Endodermal cell (in vitro differentiated cells): ENCODE measurements at regions not wholly inside any gene's neighbourhood (a gene's known extent, or its start where the extent isn't known, plus 50 kb on each side); places are given as distances from the start of the nearest gene placed in this dataset.
"Not testable (repeated sequence)": the region's sequence is repeated elsewhere in the genome, so short reads cannot be mapped to it uniquely, and the experiment has no call there.

Source experiments
- DNase-seq: peaks from one replicate; pipeline ENCODE4 v3.0.0-alpha.2; 2017
- H3K27ac ChIP-seq: 2 replicates; pipeline ENCODE4 v1.5.1; 2013; ENCODE audit warnings: mild to moderate bottlenecking, low read depth, low read length, moderate library complexity
- H3K27me3 ChIP-seq: 2 replicates; pipeline ENCODE4 v1.6.1; 2013; ENCODE audit warnings: mild to moderate bottlenecking, low read length, moderate library complexity; ENCODE audit not compliant: insufficient read depth, control insufficient read depth, poor library complexity, severe bottlenecking
- H3K36me3 ChIP-seq: 2 replicates; pipeline ENCODE4 v1.7.0; 2013; ENCODE audit warnings: mild to moderate bottlenecking, low read length, moderate library complexity; ENCODE audit not compliant: control insufficient read depth, insufficient read depth
- H3K4me1 ChIP-seq: one replicate; pipeline ENCODE4 v1.7.0; 2013; ENCODE audit warnings: low read length; ENCODE audit not compliant: control insufficient read depth, insufficient read depth
- H3K4me3 ChIP-seq: 2 replicates; pipeline ENCODE4 v1.5.1; 2013; ENCODE audit warnings: mild to moderate bottlenecking, low read length, moderate library complexity
- H3K9ac ChIP-seq: 2 replicates; pipeline ENCODE4 v1.6.1; 2013; ENCODE audit warnings: mild to moderate bottlenecking, low read length, moderate library complexity; ENCODE audit not compliant: poor library complexity, severe bottlenecking; ENCODE audit errors: extremely low read depth
- H3K9me3 ChIP-seq: 2 replicates; pipeline ENCODE4 v1.6.1; 2013; ENCODE audit warnings: mild to moderate bottlenecking, low read length, moderate library complexity; ENCODE audit not compliant: control insufficient read depth
- H3K27ac Mint-ChIP-seq: 2 replicates; pipeline ENCODE4 v1.8.0; 2020; ENCODE audit warnings: mixed read lengths
- H3K27me3 Mint-ChIP-seq: 2 replicates; pipeline ENCODE4 v1.8.0; 2021; ENCODE audit warnings: mild to moderate bottlenecking, mixed read lengths; ENCODE audit not compliant: insufficient read depth
- H3K36me3 Mint-ChIP-seq: 2 replicates; pipeline ENCODE4 v1.8.0; 2020; ENCODE audit warnings: low read depth, mixed read lengths
- H3K4me1 Mint-ChIP-seq: 2 replicates; pipeline ENCODE4 v1.8.0; 2020; ENCODE audit warnings: mixed read lengths
- H3K4me3 Mint-ChIP-seq: 2 replicates; pipeline ENCODE4 v1.8.0; 2020; ENCODE audit warnings: mild to moderate bottlenecking, moderate library complexity, mixed read lengths
- H3K9me3 Mint-ChIP-seq: 2 replicates; pipeline ENCODE4 v1.8.0; 2020; ENCODE audit warnings: mild to moderate bottlenecking, mixed read lengths
- CTCF ChIP-seq: fragments of 200-600 bp; sonication (generic); conservative IDR thresholded peaks from 2 replicates; pipeline ENCODE4 v1.5.0; 2021; ENCODE audit warnings: antibody characterized with exemption, mild to moderate bottlenecking
- WGBS, 2 experiments: methylation state at CpG; one replicate each; pipeline versions ENCODE4 v1.1.5 to v1.1.7; 2013; ENCODE audit warnings: missing lambda C conversion rate in 2 of 2, mixed read lengths in 1 of 2; ENCODE audit not compliant: insufficient coverage in 1 of 2, insufficient read length in 1 of 2; 5-methylcytosine and 5-hydroxymethylcytosine counted together

GRCh38 chr1:185648858-185649589 is 85.2 kb upstream of the HMCN1 start:
- Mint-ChIP-seq H3K4me3 (no peak overlapping the region), H3K27ac (no peak overlapping the region), H3K4me1 (peaks cover 49% of the 10 kb centered on the region), H3K27me3 (no peaks in the 10 kb centered on the region), H3K9me3 (peaks cover 48% of the 10 kb centered on the region), H3K36me3 (peaks cover 35% of the 10 kb centered on the region)
- H3K36me3 ChIP-seq, result no peaks in the 10 kb centered on the region
- TF ChIP-seq CTCF, result no peak
- H3K9ac ChIP-seq, result no peak overlapping the region
- H3K9me3 ChIP-seq, result peaks cover 66% of the 10 kb centered on the region
- H3K27me3 ChIP-seq, result no peaks in the 10 kb centered on the region
- WGBS, 2 experiments, result 95 to 96% methylated on average over 10 to 38 of the region's 38 CpGs
- H3K27ac ChIP-seq, result no peak overlapping the region
- peaks cover 6% of the 10 kb centered on the region for H3K4me1 ChIP-seq
- no peak for DNase-seq
- peak overlapping the region; percentile 72 for H3K4me3 ChIP-seq

GRCh38 chr1:185647597-185648267 is 86.5 kb upstream of the HMCN1 start:
- H3K27me3 ChIP-seq, H3K27me3 Mint-ChIP-seq, H3K9ac ChIP-seq, H3K4me1 ChIP-seq, H3K36me3 ChIP-seq, DNase-seq, H3K27ac ChIP-seq: not testable (repeated sequence)
- Histone ChIP-seq H3K9me3 (peaks cover 78% of the 10 kb centered on the region), H3K4me3 (peak overlapping the region; percentile 61)
- peaks cover 38% of the 10 kb centered on the region for H3K36me3 Mint-ChIP-seq
- H3K4me3 Mint-ChIP-seq, result peak overlapping the region; percentile 10
- H3K9me3 Mint-ChIP-seq, result peaks cover 58% of the 10 kb centered on the region
- H3K27ac Mint-ChIP-seq, result peak overlapping the region; percentile 90
- H3K4me1 Mint-ChIP-seq, result peaks cover 37% of the 10 kb centered on the region
- 95 to 96% methylated on average over 11 to 12 of the region's 12 CpGs for WGBS, 2 experiments

- Histone ChIP-seq H3K9me3 (peaks cover 69% of the 10 kb centered on the region), H3K27me3 (no peaks in the 10 kb centered on the region), H3K4me3 (peak overlapping the region; percentile 61), H3K27ac (peak overlapping the region; percentile 88), H3K4me1 (peaks cover 6% of the 10 kb centered on the region), H3K9ac (peak overlapping the region; percentile 43), H3K36me3 (no peaks in the 10 kb centered on the region)
- Mint-ChIP-seq H3K9me3 (peaks cover 71% of the 10 kb centered on the region), H3K4me1 (peaks cover 37% of the 10 kb centered on the region), H3K27me3 (no peaks in the 10 kb centered on the region), H3K4me3 (peak overlapping the region; percentile 36), H3K27ac (peak overlapping the region; percentile 90), H3K36me3 (peaks cover 42% of the 10 kb centered on the region)
- 4 to 18% methylated on average over 3 of the region's 3 CpGs for WGBS, 2 experiments
- no peak for TF ChIP-seq CTCF
- DNase-seq, result peak; percentile 84
These were observed 87.9 kb upstream of the HMCN1 start for GRCh38 chr1:185646202-185646683.
